NCI-H526 (cell line): ENCODE measurements at regions not wholly inside any gene's neighbourhood (a gene's known extent, or its start where the extent isn't known, plus 50 kb on each side); places are given as distances from the start of the nearest gene placed in this dataset.

Experiments used
- DNase-seq, 2 experiments: peaks; one replicate each; lab custom pipeline; 2025; lab: John Stamatoyannopoulos, UW

- DNase-seq, result no peak
Measured at GRCh38 chr15:58329781-58330671, 101.8 kb upstream of the LIPC start.

GRCh38 chr15:58330741-58331559 lies 100.8 kb upstream of the LIPC start:
- no peak for DNase-seq

- DNase-seq, result no peak
Measured at GRCh38 chr15:58331560-58331912, 100.3 kb upstream of the LIPC start.

GRCh38 chr15:58331913-58332675 lies 99.7 kb upstream of the LIPC start:
- DNase-seq, result peak; percentile 42 to 49

- no peak for DNase-seq
Measured at GRCh38 chr15:58332676-58333400, 99.0 kb upstream of the LIPC start.

- no peak for DNase-seq
Measured at GRCh38 chr15:58334803-58335202, 97.0 kb upstream of the LIPC start.

GRCh38 chr15:58336161-58336560 lies 95.6 kb upstream of the LIPC start:
- no peak for DNase-seq

GRCh38 chr15:58340176-58340575 lies 91.6 kb upstream of the LIPC start:
- no peak for DNase-seq

- no peak for DNase-seq
Measured at GRCh38 chr15:58342508-58342907, 89.3 kb upstream of the LIPC start.

GRCh38 chr15:58344213-58345070 lies 87.3 kb upstream of the LIPC start:
- DNase-seq, result no peak

GRCh38 chr15:58346361-58346760 lies 85.4 kb upstream of the LIPC start:
- no peak for DNase-seq

- peak; percentile 61 for DNase-seq
Measured at GRCh38 chr15:58348095-58348812, 83.5 kb upstream of the LIPC start.

GRCh38 chr15:58352026-58352929 lies 79.5 kb upstream of the LIPC start:
- no peak for DNase-seq

GRCh38 chr15:58355382-58355971 lies 76.3 kb upstream of the LIPC start:
- no peak for DNase-seq

GRCh38 chr15:58355973-58356372 lies 75.8 kb upstream of the LIPC start:
- no peak for DNase-seq

- no peak for DNase-seq
Measured at GRCh38 chr15:58357529-58358476, 74.0 kb upstream of the LIPC start.

GRCh38 chr15:58360421-58361090 lies 71.2 kb upstream of the LIPC start:
- DNase-seq, result no peak
